ENCODE measurements at regions not wholly inside any gene's neighbourhood (a gene's known extent, or its start where the extent isn't known, plus 50 kb on each side); places are given as distances from the start of the nearest gene placed in this dataset.

GRCh38 chr2:62284980-62285379, 89.1 kb downstream of the B3GNT2 start:
- intact Hi-C loops (cut with micrococcal nuclease) = no loop called here
- peaks cover 12% of the 10 kb centered on the region in 2 experiments for H3K4me1 ChIP-seq (ENCODE audit: control insufficient read depth in 1 of 2, insufficient read depth in 2 of 2, low read length in 2 of 2)
- H3K9me2 ChIP-seq (ENCODE audit: insufficient read depth) = no peaks in the 10 kb centered on the region
- no peak overlapping the region for H3K27ac ChIP-seq (ENCODE audit: low read depth, low read length)
- no peak overlapping the region for H3K4me3 ChIP-seq (replicated peaks in 1 of 2; ENCODE audit: low read depth in 1 of 2, low read length in 2 of 2)
- peaks cover 0 to 8% of the 10 kb centered on the region in 2 experiments; a peak in 3 of 4 replicates for H3K9me3 ChIP-seq (ENCODE audit: control insufficient read depth in 1 of 2, insufficient read depth in 1 of 2, low read depth in 1 of 2, low read length in 2 of 2)
- H3K4me2 ChIP-seq (ENCODE audit: low read length) = no peak overlapping the region
- no peak overlapping the region for H3K9ac ChIP-seq (ENCODE audit: low read length)
- BruUV-seq (replicated peaks) = no TSS peak
- H2AFZ ChIP-seq (ENCODE audit: low read depth, low read length, poor library complexity, severe bottlenecking) = no peak overlapping the region
- H3K36me3 ChIP-seq (ENCODE audit: control insufficient read depth in 1 of 2, insufficient read depth in 2 of 2, low read length in 2 of 2) = no peaks in the 10 kb centered on the region
- RAD21 ChIA-PET (ENCODE audit: low non-redundant PET in 1 of 2, low total read pairs in 2 of 2, uncharacterized antibody in 2 of 2, unreplicated experiment in 2 of 2) = no interaction called here
- H3K27me3 ChIP-seq (ENCODE audit: insufficient read depth, low read length) = no peaks in the 10 kb centered on the region
- TF ChIP-seq CTCF (IDR thresholded peaks at IDR 0.05 in 2 of 3, conservative IDR thresholded peaks at IDR 0.05 in 1 of 3; ENCODE audit: borderline replicate concordance in 1 of 3, insufficient read depth in 1 of 3, low read depth in 2 of 3, low read length in 2 of 3) (0 out of 6 replicates have a peak, but pooled peaks of 1 of the 3 experiments have one; percentile 4), POLR2A (IDR thresholded peaks at IDR 0.05; ENCODE audit: borderline replicate concordance, extremely low read depth, insufficient read depth, insufficient read length) (no peak), JUND (IDR thresholded peaks at IDR 0.05) (no peak)
- no peak for DNase-seq (ENCODE audit: low read depth, low spot score)
- H3K79me2 ChIP-seq (ENCODE audit: insufficient read depth, low read length) = no peaks in the 10 kb centered on the region
- H4K20me1 ChIP-seq (ENCODE audit: insufficient read depth) = no peaks in the 10 kb centered on the region
- CTCF ChIA-PET = no interaction called here
- POLR2A ChIA-PET = no interaction called here
- ATAC-seq = no peak

- no peak for ATAC-seq
- POLR2A ChIA-PET = no interaction called here
Measured at GRCh38 chr2:62284471-62284870, 88.6 kb downstream of the B3GNT2 start.

More at GRCh38 chr2:62284471-62284870, 88.6 kb downstream of the B3GNT2 start:
- Histone ChIP-seq H3K27ac (ENCODE audit: low read depth, low read length) (no peak overlapping the region), H3K36me3 (ENCODE audit: control insufficient read depth in 1 of 2, insufficient read depth in 2 of 2, low read length in 2 of 2) (no peaks in the 10 kb centered on the region), H3K4me2 (ENCODE audit: low read length) (no peak overlapping the region), H4K20me1 (ENCODE audit: insufficient read depth) (no peaks in the 10 kb centered on the region), H3K9me2 (ENCODE audit: insufficient read depth) (no peaks in the 10 kb centered on the region), H3K9me3 (ENCODE audit: control insufficient read depth in 1 of 2, insufficient read depth in 1 of 2, low read depth in 1 of 2, low read length in 2 of 2) (peaks cover 0 to 8% of the 10 kb centered on the region in 2 experiments; a peak in 3 of 4 replicates), H3K4me3 (replicated peaks in 1 of 2; ENCODE audit: low read depth in 1 of 2, low read length in 2 of 2) (no peak overlapping the region), H2AFZ (ENCODE audit: low read depth, low read length, poor library complexity, severe bottlenecking) (no peak overlapping the region), H3K27me3 (ENCODE audit: insufficient read depth, low read length) (no peaks in the 10 kb centered on the region), H3K9ac (ENCODE audit: low read length) (no peak overlapping the region), H3K79me2 (ENCODE audit: insufficient read depth, low read length) (no peaks in the 10 kb centered on the region), H3K4me1 (ENCODE audit: control insufficient read depth in 1 of 2, insufficient read depth in 2 of 2, low read length in 2 of 2) (peaks cover 12% of the 10 kb centered on the region in 2 experiments)
- ChIA-PET RAD21 (ENCODE audit: low non-redundant PET in 1 of 2, low total read pairs in 2 of 2, uncharacterized antibody in 2 of 2, unreplicated experiment in 2 of 2) (no interaction called here), CTCF (no interaction called here)
- no TSS peak for BruUV-seq (replicated peaks)
- no peak for DNase-seq (ENCODE audit: low read depth, low spot score)
- intact Hi-C loops (cut with micrococcal nuclease) = no loop called here
- no peak for TF ChIP-seq EZH2 (IDR thresholded peaks at IDR 0.05)
- no peak for TF ChIP-seq RAD21 (IDR thresholded peaks at IDR 0.05; ENCODE audit: low read depth)
- TF ChIP-seq EGR1 (IDR thresholded peaks at IDR 0.05; ENCODE audit: low read depth) = no peak
- TF ChIP-seq CEBPB (IDR thresholded peaks at IDR 0.05; ENCODE audit: low read depth) = no peak
- TF ChIP-seq, protein P1, sequence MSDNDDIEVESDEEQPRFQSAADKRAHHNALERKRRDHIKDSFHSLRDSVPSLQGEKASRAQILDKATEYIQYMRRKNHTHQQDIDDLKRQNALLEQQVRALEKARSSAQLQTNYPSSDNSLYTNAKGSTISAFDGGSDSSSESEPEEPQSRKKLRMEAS (IDR thresholded peaks at IDR 0.05) = no peak
- TF ChIP-seq SP1 (IDR thresholded peaks at IDR 0.05; ENCODE audit: low read depth) = no peak
- TF ChIP-seq ELF1 (IDR thresholded peaks at IDR 0.05; ENCODE audit: borderline replicate concordance, low read depth) = no peak

Data from HCT116 (cell line).